ENCODE measurements at regions not wholly inside any gene's neighbourhood (a gene's known extent, or its start where the extent isn't known, plus 50 kb on each side); places are given as distances from the start of the nearest gene placed in this dataset.

DNA sequence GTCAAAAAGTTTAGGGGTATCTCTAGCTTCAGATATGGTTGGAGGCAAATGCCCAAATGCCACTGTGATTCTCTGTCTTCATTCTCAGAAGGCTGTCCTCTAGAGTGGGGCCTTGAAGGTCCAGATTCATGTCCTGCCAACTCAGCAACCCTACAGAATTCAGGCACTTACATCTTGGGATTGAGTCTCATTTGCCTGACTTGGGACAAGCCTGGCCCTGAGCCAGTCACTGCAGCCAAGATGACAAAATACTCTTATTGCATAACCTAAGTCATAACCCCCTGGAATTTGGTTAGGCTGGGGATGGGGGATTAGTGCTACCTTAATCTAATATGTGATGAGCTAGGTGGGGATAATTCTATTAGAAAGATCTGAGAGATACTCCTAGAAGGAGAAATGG is 100.5 kb downstream of the AREG start:
- Histone ChIP-seq H2AFZ (ENCODE audit: low read length) (no peak overlapping the region), H3K9me2 (replicated peaks; ENCODE audit: low read depth, low read length) (no peaks in the 10 kb centered on the region), H3K4me2 (ENCODE audit: low read depth, low read length, poor library complexity, severe bottlenecking) (no peak overlapping the region), H3K4me1 (ENCODE audit: insufficient read depth, low read length, poor library complexity, severe bottlenecking) (peaks cover 9% of the 10 kb centered on the region), H4K20me1 (ENCODE audit: insufficient read depth, low read length, poor library complexity, severe bottlenecking) (no peaks in the 10 kb centered on the region), H3K4me3 (ENCODE audit: low read length, poor library complexity, severe bottlenecking) (no peak overlapping the region), H3K36me3 (ENCODE audit: insufficient read depth, low read length) (no peaks in the 10 kb centered on the region), H3F3A (ENCODE audit: low read depth) (no peaks in the 10 kb centered on the region), H3K79me2 (ENCODE audit: insufficient read depth, low read length) (no peaks in the 10 kb centered on the region), H3K9me3 (ENCODE audit: insufficient read depth, low read depth, low read length) (no peaks in the 10 kb centered on the region), H3K27me3 (ENCODE audit: insufficient read depth, low read length, poor library complexity, severe bottlenecking) (no peaks in the 10 kb centered on the region), H3K9ac (ENCODE audit: low read depth, low read length, poor library complexity, severe bottlenecking) (no peak overlapping the region)
- TF ChIP-seq, protein P1, sequence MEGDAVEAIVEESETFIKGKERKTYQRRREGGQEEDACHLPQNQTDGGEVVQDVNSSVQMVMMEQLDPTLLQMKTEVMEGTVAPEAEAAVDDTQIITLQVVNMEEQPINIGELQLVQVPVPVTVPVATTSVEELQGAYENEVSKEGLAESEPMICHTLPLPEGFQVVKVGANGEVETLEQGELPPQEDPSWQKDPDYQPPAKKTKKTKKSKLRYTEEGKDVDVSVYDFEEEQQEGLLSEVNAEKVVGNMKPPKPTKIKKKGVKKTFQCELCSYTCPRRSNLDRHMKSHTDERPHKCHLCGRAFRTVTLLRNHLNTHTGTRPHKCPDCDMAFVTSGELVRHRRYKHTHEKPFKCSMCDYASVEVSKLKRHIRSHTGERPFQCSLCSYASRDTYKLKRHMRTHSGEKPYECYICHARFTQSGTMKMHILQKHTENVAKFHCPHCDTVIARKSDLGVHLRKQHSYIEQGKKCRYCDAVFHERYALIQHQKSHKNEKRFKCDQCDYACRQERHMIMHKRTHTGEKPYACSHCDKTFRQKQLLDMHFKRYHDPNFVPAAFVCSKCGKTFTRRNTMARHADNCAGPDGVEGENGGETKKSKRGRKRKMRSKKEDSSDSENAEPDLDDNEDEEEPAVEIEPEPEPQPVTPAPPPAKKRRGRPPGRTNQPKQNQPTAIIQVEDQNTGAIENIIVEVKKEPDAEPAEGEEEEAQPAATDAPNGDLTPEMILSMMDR (conservative IDR thresholded peaks at IDR 0.05; ENCODE audit: low read length) = no peak
- TF ChIP-seq EZH2phosphoT487 (IDR thresholded peaks at IDR 0.05; ENCODE audit: borderline replicate concordance) = no peak

DNA sequence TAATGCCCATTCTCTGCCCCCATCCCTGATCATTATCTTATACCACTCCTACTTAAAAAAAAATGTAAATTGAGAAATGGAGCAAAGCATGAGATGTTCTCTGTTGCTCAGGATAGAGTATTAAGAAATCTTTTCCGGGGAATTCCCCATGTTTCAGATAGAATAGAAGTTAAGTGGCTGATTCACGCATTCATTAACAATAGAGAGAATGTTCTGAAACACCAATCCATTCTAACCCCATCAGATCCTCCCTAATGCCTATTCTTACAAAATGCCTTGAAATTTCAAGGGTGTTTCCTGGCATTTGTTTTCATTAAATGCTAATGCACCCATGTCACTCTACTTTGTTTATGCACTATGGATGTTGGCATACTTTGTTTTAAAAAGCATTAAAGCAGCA is 101.1 kb downstream of the AREG start:
- TF ChIP-seq, protein P1 (conservative IDR thresholded peaks at IDR 0.05; ENCODE audit: low read length) = no peak
- no peak for TF ChIP-seq EZH2phosphoT487 (IDR thresholded peaks at IDR 0.05; ENCODE audit: borderline replicate concordance)
- no peak overlapping the region for H3K4me3 ChIP-seq (ENCODE audit: low read length, poor library complexity, severe bottlenecking)
- H4K20me1 ChIP-seq (ENCODE audit: insufficient read depth, low read length, poor library complexity, severe bottlenecking) = no peaks in the 10 kb centered on the region
- H3K9ac ChIP-seq (ENCODE audit: low read depth, low read length, poor library complexity, severe bottlenecking) = no peak overlapping the region
- H3K9me3 ChIP-seq (ENCODE audit: insufficient read depth, low read depth, low read length) = no peaks in the 10 kb centered on the region
- H3K9me2 ChIP-seq (replicated peaks; ENCODE audit: low read depth, low read length) = no peaks in the 10 kb centered on the region
- no peaks in the 10 kb centered on the region for H3K79me2 ChIP-seq (ENCODE audit: insufficient read depth, low read length)
- H3K4me2 ChIP-seq (ENCODE audit: low read depth, low read length, poor library complexity, severe bottlenecking) = no peak overlapping the region
- H2AFZ ChIP-seq (ENCODE audit: low read length) = no peak overlapping the region
- no peaks in the 10 kb centered on the region for H3K27me3 ChIP-seq (ENCODE audit: insufficient read depth, low read length, poor library complexity, severe bottlenecking)
- H3K4me1 ChIP-seq (ENCODE audit: insufficient read depth, low read length, poor library complexity, severe bottlenecking) = peaks cover 9% of the 10 kb centered on the region
- no peaks in the 10 kb centered on the region for H3F3A ChIP-seq (ENCODE audit: low read depth)
- no peaks in the 10 kb centered on the region for H3K36me3 ChIP-seq (ENCODE audit: insufficient read depth, low read length)

DNA sequence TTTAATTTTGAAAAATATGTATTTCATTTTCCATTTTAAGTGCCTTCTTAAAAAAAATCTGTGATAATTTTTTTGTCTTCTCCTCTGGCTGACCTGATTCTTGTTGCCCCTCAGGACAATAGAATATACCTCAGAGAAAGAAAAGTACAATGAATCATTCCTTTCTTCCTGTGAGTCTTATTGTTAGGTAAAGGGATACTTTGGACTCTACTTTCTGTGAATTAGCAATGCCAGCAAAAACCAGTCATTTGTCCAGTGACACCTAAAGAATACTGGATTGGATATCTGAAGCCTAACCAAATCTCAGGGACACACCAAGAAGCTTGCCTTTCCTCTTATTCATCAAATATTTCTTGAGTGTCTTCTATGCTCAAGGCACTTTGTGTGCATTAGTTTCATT is 102.1 kb downstream of the AREG start:
- Histone ChIP-seq H3K79me2 (ENCODE audit: insufficient read depth, low read length) (no peaks in the 10 kb centered on the region), H4K20me1 (ENCODE audit: insufficient read depth, low read length, poor library complexity, severe bottlenecking) (no peaks in the 10 kb centered on the region), H3K27me3 (ENCODE audit: insufficient read depth, low read length, poor library complexity, severe bottlenecking) (no peaks in the 10 kb centered on the region), H2AFZ (ENCODE audit: low read length) (no peak overlapping the region), H3K4me3 (ENCODE audit: low read length, poor library complexity, severe bottlenecking) (no peak overlapping the region), H3K36me3 (ENCODE audit: insufficient read depth, low read length) (no peaks in the 10 kb centered on the region), H3K9me3 (ENCODE audit: insufficient read depth, low read depth, low read length) (no peaks in the 10 kb centered on the region), H3K9ac (ENCODE audit: low read depth, low read length, poor library complexity, severe bottlenecking) (no peak overlapping the region), H3F3A (ENCODE audit: low read depth) (no peaks in the 10 kb centered on the region), H3K4me1 (ENCODE audit: insufficient read depth, low read length, poor library complexity, severe bottlenecking) (peaks cover 9% of the 10 kb centered on the region), H3K4me2 (ENCODE audit: low read depth, low read length, poor library complexity, severe bottlenecking) (no peak overlapping the region), H3K9me2 (replicated peaks; ENCODE audit: low read depth, low read length) (no peaks in the 10 kb centered on the region)
- TF ChIP-seq, protein P1 (conservative IDR thresholded peaks at IDR 0.05; ENCODE audit: low read length) = no peak
- no peak for TF ChIP-seq EZH2phosphoT487 (IDR thresholded peaks at IDR 0.05; ENCODE audit: borderline replicate concordance)

Data from Loucy (cell line).